Activated gamma-delta T cell (primary cell): ENCODE measurements at regions not wholly inside any gene's neighbourhood (a gene's known extent, or its start where the extent isn't known, plus 50 kb on each side); places are given as distances from the start of the nearest gene placed in this dataset.

Experiments
- DNase-seq: peaks from one replicate; lab custom pipeline; 2025; lab: John Stamatoyannopoulos, UW

GRCh38 chr18:41237317-41237716 is 717.7 kb upstream of the PIK3C3 start:
- DNase-seq, result no peak

DNA sequence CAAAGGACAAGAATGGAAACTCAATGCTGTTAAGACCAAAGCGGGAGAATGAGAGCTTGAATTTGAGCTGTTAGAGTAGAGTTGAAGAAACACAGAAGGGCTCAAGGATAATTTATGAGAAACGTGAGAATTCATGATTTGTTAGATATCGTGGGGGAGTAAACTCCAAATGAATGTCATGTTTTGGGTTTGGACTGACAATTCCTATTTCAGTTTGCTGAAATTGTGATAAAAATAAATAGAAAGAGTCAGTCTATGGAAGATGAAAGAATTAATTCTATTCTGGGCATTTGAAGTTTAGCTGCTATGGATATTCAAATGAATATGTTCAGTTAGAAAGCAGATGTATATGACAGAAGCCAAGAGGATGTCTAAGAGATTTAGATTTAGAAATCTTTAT is 723.4 kb upstream of the PIK3C3 start:
- no peak for DNase-seq

- no peak for DNase-seq
Observed at GRCh38 chr18:41227993-41228392, 727.0 kb upstream of the PIK3C3 start.

DNA sequence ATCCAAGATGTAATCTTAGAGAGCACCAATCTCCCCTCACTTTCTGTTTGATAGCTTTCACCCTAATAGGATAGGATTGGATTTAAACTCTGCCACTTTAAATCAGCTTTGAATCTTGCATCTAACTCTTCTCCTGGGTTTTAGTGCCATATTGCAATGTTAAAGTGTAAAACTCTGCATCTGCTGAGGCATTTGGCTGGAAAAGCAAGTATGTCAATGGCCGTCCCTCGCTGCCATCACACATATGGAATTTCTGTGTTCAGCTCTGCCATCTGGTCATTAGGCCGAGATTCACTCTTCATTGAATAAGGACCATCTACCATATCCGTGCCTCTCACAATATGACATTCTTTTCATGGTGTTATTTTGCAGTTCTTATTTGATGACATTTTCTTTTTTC is 728.1 kb upstream of the PIK3C3 start:
- no peak for DNase-seq

GRCh38 chr18:41226186-41226585 is 728.8 kb upstream of the PIK3C3 start:
- DNase-seq, result no peak

GRCh38 chr18:41216341-41217003 is 738.6 kb upstream of the PIK3C3 start:
- DNase-seq, result no peak

GRCh38 chr18:41207706-41208105 is 747.3 kb upstream of the PIK3C3 start:
- no peak for DNase-seq

GRCh38 chr18:41206341-41206830 is 748.6 kb upstream of the PIK3C3 start:
- no peak for DNase-seq

DNA sequence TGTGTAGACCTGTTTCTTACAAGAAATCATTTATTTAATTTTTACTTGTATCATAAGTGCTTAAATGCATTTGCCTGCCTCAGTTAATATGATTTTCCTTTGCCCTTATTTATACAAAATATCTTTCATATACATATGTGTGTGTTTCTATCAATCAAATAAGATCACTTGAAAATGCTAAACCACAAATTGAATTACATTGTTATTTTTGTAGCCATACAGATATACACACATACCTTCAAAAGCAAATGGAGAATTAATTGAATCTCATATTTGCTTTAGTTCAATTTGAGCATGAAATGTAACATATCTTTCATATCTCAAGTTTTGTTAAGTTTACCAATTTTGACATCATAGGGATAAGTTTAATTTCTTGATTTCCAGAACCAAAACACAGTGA is 755.8 kb upstream of the PIK3C3 start:
- no peak for DNase-seq

GRCh38 chr18:41197967-41198366 is 757.1 kb upstream of the PIK3C3 start:
- no peak for DNase-seq

DNA sequence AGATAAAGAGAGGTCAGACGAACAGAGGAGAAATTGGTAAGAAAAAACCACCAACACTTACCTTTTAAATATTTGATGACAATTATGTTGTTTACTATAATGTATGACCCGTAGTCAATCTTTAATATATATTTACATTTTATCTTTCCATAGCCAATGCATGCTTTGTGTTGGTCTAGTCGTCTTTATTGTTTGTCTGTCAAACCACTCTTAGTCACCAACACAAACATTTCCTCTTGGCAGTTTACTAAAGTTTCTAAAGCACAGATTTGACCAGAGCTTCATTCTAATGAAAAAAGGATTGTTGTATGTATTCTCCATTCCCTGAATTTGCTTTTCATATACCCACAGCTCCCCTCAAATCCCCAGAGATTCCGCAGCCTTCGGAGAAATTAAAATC is 784.7 kb upstream of the PIK3C3 start:
- DNase-seq, result no peak

DNA sequence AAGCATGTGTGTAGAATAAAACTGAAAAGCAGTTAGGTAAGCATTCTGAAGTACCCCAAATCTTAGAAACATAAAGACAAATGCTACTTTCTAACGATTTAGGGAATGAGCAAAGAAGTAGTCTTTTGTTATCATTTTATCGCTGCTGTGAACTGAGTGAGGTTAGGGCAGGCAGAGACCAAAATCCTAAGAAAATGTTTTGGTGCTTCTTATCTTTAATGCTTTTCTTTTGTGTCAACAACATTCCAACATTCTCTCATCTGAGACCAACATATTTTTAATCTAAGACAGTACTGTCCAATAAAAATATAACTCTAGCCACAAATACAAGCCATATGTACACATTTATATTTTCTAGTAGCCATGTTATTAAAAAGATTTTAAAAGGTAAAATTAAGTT is 789.4 kb upstream of the PIK3C3 start:
- DNase-seq, result no peak

- DNase-seq, result no peak
Observed at GRCh38 chr18:41162781-41163180, 792.3 kb upstream of the PIK3C3 start.

DNA sequence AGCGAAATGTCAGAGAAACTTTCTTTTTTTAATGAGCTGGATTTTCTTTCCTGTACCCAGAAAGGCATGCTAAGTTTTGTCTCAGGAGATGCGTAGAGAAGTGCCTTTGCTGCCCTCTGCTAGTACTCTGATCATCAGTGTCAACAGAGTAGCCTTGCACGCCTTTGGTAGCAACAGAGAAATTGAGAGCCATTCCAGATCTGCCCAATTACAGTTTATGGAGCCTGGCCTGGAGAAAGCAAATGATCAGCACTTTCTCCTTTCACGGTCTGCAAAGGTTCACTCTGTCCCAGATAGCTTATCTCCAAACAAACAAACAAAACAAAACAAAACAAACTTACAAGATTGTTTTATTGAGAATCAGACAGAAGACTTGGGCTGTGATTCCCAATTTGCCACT is 792.8 kb upstream of the PIK3C3 start:
- no peak for DNase-seq

DNA sequence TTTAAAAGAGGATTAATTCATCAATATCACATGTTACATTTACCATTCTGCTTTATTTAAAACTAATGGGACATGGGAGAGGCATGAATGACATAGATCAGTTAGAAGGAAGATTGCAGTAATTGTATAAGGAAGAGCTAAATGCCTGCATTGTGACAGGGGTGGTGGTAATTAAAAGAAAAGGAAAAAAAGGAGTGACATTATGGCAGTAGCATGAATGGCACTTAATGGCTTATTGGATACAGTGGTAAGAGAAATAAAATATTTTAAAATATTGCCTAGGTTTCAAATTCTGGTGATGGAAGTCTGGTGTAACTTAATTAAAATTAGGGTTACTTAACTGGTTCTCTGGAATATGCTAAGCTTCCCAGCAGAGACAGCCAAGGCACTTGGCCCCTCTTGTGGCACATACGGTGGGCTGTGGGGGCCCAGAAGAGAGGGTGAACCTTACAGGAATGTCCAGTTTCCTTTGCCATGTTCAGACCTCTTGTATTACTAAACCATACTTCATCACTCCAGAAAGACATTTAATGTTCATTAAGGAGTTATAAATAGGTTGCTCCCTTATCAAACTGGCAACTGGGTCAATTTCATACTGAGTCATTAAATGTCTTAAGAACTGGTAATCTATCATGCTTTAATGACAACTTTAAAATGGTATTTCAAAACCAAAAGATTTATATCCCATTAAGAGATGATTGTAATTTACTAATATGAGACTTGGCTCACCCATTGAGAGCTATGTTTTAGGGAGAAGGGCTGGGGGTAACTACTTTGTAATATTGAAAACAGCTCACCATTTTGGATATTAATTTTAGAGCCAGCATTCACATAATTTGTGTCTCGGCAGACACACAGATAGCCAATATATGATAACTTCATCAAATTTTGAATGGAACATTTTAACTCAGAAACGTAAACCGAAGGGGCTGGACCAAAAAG is 798.9 kb upstream of the PIK3C3 start:
- DNase-seq, result no peak

DNA sequence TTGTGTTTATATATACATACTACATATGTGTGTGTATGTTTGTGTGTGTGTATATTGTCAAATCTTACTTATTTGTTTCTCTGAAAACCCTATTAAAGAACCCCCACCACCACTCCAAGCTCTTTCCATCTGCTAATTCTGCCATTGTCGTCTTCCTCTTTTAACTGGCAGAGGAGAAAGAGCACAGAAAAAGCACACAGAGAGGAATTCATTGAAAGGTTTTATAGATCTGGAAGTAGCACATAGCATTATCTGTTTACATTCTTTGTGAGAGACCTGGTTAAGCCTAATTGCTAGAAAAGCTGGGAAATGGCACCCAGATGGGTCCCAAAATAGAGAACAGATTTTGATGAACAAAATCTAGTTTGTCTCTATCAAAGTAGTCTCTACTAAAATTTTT is 800.0 kb upstream of the PIK3C3 start:
- no peak for DNase-seq

GRCh38 chr18:41153871-41154270 is 801.2 kb upstream of the PIK3C3 start:
- DNase-seq, result no peak

GRCh38 chr18:41150316-41150715 is 804.7 kb upstream of the PIK3C3 start:
- DNase-seq, result no peak

GRCh38 chr18:41146301-41146700 is 808.7 kb upstream of the PIK3C3 start:
- no peak for DNase-seq

GRCh38 chr18:41145516-41145915 is 809.5 kb upstream of the PIK3C3 start:
- no peak for DNase-seq

GRCh38 chr18:41144441-41144840 is 810.6 kb upstream of the PIK3C3 start:
- DNase-seq, result no peak

- no peak for DNase-seq
Observed at GRCh38 chr18:41140506-41140905, 814.5 kb upstream of the PIK3C3 start.

GRCh38 chr18:41135146-41135545 is 819.9 kb upstream of the PIK3C3 start:
- DNase-seq, result no peak
